Activated CD4-positive, alpha-beta T cell treated with anti-CD3 and anti-CD28 coated beads, Interleukin-2, amount 50 U/mL, for 16 hours (primary cell): ENCODE measurements at regions not wholly inside any gene's neighbourhood (a gene's known extent, or its start where the extent isn't known, plus 50 kb on each side); places are given as distances from the start of the nearest gene placed in this dataset.
"Not testable (repeated sequence)": the region's sequence is repeated elsewhere in the genome, so short reads cannot be mapped to it uniquely, and the experiment has no call there.

Experiments
- DNase-seq: peaks from one replicate; pipeline ENCODE4 v3.0.0-alpha.2; 2020

DNA sequence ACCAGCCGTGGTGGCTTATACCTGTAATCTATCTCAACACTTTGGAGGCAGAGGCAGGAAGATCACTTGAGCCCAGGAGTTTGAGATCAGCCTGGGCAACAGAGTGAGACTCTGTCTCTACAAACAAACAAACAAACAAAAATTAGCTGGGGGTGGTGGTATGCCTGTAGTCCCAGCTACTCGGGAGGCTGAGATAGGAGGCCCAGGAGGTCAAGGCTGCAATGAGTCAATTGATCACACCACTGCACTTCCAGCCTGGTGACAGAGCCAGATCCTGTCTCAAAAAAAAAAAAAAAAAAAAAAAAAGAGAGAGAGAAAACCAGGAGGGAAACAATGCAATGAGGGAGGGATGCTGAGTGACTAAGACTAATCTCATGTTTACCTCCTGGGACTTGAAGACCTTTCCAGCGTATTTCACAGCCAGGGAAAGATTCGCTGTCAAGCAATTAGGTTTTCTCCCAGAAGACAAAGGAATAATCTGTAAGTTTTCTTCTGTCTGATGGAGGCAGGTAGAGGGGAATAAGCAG is 51.1 kb upstream of the MIER3 start:
- DNase-seq: no peak

DNA sequence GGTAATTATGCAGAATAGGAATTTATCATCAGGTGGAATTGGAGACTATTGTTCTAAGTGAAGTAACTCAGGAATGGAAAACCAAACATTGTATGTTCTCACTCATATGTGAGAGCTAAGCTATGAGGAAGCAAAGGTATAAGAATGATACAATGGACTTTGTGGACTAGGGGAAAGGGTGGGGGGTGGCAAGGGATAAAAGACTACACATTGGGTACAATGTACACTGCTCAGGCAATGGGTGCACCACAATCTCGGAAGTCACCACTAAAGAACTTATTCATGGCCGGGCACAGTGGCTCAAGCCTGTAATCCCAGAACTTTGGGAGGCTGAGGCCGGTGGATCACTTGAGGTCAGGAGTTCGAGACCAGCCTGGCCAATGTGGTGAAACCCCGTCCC is 51.6 kb upstream of the MIER3 start:
- not testable (repeated sequence) for DNase-seq

DNA sequence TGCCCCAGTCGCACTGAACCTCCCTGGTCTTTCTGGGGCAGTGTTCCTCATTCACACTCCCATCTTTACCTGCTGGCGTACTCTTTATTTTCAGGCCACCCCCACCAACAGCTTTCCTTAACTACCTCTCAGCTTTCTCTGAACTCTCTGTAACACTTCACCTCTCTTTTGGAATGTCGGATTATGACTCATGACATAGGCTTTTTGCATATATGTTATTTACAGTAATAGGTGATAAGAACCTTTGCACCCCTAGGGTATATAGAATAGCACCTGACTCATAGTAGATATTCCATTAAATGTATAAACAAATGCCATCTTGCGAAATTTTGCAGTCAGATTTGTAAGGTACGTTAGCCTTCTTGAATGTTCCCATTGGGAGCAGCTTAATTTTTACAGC is 52.9 kb upstream of the MIER3 start:
- DNase-seq: no peak

DNA sequence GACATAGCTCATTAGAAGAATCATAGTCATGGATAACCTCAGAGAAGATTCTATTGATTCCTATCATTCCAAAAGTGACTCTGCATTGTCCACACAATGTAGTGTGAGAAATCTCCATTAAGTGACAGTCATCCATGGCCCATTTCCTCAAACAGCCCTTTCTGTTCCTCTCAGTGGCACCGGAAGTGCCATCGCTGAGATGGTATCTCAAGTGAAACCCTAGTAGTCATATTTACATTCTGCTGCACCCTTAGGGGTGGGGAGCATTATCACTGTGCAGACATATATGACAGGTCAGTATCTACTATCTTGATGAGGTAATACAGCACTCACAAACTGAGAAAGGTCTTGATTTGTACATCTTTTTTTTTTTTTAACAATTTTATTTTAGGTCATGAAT is 55.4 kb upstream of the MIER3 start:
- DNase-seq: peak; percentile 33

DNA sequence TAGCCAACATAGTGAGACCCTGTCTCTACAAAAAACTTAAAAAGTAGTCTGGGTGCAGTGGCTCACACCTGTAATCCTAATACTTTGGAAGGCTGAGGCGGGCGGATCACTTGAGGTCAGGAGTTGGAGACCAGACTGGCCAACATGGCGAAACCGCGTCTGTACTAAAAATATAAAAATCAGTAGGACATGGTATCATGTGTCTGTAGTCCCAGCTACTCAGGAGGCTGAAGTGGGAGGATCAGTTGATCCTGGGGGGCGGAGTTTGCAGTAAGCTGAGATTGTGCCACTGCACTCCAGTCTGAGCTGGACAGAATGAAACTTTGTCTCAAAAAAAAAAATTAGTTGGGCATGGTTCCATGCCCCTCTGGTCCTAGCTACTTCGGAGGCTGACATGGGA is 57.9 kb upstream of the MIER3 start:
- no peak for DNase-seq

DNA sequence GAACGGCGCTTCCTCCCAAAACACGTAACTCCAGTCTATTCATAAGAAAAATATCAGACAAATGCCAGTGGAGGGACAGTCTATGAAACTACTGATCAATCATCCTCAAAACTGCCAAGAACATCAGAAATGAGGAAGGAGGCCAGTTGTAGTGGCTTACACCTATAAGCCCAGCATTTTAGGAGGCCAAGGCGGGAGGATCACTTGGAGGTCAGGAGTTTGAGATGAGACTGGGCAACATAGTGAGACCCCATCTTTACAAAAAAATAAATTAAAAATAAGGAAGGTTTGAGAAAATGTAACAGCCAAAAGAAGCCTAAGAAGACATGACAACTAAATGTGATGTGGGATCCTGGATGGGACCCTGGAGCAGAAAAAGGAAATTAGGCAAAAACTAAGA is 58.9 kb upstream of the MIER3 start:
- no peak for DNase-seq

DNA sequence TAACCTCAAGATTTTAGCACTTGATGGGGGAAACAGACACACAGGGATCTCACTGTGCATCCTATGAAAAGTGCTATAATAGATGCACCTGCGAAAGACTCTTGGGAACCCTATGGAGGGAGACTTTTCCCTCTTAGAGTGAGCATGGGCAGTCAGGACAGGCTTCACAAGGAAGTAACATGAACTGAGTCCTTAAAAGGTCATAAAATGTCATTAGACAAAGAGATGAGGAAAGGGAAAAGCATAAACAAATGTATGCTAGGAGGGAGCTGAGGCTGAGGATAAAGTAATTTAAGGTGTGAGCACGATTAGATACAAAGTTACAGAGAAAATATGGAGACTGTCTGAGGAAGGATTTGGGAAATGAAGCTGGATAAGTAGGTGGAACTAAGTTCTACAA is 60.6 kb upstream of the MIER3 start:
- no peak for DNase-seq

DNA sequence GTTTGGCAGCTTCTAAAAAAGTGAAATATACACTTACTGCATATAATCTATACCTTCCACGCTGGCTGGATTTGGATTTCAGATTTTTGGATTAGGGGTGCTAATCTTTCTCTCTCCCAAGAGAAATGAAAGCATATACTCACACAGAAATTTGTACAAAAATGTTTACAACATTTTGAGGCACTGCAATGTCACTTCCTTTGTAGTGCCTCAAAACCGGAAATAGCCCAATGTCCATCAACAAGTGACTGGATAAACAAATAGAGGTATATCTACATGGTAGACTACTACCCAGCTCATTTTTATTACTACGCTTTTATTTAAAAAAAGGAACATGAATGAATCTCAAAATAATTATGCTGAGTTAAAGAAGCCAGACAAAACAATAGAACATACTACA is 74.0 kb upstream of the MIER3 start:
- no peak for DNase-seq

DNA sequence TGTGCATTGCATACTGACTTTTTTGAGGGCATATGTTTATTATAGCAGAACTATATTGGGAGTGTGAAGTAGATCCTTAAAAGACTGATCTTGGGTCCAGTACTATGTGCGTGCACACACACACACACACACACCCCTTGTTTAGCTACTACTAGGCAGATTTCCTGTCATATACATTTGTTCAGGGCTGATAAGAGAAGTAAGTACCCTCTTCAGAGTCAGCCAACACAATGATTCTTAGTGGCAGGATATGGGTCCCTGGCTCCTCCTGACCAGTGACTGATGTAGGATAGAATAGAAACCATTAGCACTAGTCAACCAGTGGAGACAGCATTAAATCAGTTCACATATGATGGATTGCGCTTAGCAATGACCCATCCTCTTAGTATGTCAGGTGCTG is 76.2 kb upstream of the MIER3 start:
- no peak for DNase-seq

DNA sequence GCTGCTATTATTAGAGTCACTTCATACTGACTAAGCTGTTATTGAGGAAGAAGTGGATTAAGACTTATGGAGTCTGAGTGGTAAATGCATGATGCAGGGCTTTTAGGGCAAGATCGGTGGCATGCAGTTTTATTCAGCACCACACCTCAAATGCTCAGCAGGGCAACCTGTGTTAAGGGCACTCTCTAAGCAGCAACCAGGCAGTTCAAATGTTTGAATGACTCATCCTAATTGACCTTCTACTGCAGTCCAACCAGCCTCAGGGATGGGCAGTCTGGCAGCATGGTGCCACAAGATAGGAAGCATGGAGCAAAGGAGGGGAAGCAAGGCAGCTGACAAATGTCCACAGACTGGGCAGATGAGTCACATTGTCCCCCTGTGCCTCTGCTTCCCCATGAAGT is 80.2 kb upstream of the MIER3 start:
- no peak for DNase-seq

DNA sequence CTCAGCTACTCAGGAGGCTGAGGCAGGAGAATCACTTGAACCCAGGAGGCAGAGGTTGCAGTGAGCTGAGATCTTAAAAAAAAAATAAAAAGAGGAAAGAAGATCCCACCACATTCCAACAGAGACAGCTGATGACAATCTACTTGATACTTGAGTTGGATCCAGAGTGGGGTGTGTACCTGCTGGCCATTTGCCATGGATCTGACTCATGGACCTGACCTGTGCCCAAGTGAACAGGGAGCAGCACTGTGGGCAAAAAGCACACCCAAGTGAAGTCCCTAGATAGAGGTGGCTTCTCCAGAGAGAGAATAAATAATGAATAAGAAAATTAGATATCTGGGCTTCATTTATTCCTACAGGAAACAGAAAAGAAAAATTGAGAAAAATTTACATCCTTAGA is 81.2 kb upstream of the MIER3 start:
- DNase-seq: no peak

DNA sequence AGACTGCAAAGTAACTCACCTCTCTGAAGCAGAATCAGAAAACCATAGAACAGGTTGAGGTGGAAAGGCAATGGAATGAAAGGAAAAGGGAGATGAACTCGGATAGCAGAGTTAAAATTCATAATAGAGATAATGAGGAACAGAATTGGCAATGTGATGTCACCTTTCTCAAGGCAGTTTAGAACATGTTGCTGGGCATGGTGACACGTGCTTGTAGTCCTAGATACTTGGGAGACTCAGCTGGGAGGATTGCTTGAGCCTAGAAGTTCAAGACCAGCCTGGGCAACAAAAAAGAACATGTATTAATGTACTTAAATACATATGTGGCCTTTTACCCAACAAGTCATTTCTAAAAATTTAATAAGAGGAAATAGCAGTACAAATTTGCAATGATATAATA is 81.6 kb upstream of the MIER3 start:
- DNase-seq: no peak

DNA sequence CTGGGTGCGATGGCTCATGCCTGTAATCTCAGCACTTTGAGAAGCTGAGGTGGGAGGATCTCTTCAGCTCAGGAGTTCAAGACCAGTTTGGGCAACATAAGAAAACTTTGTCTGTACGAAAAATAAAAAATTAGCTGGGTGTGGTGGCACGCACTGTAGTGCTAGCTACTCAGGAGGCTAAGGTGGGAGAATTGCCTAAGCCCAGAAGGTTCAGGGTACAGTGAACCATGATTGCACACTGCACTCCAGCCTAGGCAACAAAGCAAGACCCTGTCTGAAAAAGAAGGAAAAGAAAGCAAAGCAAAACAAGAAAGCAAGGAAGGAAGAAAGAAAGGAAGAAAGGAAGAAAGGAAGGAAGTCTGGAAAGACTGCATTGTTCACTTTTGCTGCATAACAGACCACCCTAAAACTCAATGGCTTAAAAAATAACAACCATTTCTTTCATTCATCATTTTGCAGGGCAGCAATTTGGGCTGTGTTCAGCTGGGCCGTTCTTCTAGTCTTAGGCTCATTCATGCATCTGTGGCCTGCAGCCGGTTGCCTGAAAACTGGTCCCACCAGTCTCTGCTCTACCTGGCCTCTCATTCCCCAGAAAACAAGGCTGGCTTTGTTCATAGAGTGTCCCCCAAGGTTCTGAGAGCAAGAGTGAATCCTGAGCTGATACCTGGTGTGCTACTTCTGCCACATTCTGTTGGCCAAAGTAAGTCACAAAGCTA is 82.4 kb upstream of the MIER3 start:
- DNase-seq: no peak

DNA sequence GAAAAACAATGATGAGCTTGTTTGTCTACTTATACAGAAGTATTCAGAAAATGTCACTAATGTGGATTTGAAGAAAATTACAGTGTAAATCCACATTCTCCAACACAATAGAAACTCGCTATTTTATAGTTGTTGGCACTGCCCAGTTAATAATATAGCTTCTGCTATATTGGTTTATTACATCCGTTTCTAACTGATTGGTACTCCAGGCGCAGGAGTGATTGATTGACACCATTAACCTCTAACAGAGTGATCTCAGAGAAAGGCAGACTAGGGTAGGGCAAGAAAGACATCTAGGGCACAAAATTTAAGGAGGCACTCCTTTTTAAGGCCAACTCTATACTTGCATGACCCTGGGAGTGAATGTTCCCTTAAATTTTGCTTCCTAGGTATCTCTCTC is 84.0 kb upstream of the MIER3 start:
- DNase-seq: no peak

DNA sequence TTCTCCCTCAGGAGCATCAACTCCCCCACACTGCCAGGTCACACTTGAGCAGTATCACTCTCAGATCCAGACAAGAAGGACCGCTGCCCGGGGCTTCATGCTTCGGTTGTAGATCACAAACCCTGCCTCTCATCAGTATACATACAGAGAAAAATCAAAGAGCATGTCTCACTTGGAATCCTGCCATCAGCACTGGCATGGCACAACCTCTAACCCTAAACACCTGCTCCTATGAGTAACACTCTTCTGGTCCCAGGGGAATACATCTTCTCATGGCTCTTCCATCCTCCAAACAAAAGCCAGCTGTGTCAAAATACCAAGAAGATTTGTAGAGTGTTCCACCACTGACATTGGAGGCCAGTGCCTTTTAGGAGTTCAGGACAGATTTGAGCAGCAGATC is 84.8 kb upstream of the MIER3 start:
- DNase-seq: no peak

DNA sequence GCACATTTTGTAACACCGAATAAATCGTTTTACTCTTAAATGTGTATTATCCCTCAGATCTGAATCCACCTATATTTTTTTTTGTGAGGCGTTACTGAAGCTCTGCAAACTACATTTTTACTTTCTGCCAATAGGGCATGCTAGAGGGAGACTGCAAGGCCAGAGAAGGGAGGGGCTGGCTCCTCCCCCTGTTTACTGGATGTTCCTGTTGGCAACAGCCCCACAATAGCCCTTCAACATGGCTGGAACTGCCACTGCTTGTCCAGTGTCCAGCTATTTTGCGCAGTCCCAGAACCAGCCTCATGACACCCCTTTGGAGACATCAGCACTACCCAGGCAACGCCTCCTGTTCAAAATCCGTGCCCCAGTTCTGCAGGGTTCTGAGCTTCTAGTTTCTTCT is 85.4 kb upstream of the MIER3 start:
- DNase-seq: no peak

DNA sequence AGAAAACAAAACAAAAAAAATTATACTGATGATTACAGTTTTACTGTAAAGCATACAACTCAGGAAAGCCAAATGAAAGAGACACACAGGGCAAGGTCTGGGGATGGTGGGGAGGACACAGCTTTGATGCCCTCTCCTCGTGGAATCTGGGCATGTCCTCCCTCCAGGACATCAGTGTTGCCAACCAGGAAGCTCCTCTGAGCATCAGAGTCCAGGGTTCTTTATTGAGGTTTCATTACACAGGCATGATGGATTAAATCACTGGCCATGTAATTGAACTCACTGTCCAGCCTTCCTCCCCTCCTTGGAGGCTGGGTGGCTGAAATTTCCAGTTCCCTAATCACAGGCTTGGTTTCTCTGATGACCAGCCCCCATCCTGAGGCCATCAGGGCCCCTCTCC is 89.6 kb upstream of the MIER3 start:
- no peak for DNase-seq

DNA sequence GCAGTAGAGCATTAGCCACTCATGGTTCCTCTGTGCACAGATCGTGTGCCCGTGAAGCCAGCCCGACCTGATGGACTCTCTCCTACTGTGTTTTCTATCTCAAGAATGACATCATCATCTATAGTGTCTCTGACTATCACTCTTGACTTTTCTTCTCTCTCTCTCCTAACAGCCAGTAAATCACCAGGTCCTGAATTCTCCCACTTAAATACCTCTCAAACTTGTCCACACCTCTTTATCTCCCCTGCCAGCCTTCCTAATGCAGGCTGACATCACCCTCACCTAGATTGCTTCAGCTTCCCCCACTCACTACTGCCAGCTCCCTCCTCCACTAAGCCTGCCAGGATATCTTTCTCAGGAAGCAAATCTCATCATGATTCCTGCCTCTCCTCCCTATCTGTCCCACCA is 90.6 kb upstream of the MIER3 start:
- DNase-seq: no peak

DNA sequence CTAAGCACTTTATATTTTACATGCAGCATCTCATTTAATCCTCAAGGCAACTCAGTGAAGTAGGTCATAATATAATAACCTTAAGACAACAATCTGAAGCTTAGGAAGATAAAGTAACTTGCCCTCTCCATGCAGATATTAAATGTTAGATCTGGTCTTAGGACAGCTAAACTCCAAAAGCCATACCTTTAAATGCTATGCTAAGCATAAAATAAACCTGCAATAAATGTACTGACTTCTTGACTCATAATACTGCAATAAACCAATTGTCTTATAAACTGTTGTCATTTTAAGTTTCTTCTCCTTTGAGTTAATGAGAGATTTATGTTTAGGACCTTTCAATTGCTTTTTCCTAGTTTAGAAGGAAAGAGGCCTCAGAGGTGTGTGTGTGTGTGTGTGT is 102.2 kb upstream of the MIER3 start:
- DNase-seq: no peak

DNA sequence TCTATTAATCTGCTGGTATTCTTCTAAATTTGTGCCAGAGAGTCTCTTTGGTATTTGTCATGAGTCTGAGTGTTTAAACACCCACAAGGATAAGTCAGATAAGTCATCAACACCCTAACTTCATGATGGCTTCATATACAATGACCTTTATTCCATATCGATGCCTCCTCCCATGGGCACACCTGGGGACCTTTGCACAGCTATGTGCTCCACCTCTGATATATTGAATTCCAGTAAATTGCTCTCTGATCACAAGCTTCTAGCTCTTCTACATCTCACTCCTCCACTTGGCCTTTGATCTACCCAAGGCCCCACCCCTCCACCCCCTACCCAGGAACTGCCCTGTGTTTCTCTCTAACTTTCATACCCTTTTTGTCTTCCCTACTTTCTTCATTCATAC is 102.7 kb upstream of the MIER3 start:
- DNase-seq: no peak

DNA sequence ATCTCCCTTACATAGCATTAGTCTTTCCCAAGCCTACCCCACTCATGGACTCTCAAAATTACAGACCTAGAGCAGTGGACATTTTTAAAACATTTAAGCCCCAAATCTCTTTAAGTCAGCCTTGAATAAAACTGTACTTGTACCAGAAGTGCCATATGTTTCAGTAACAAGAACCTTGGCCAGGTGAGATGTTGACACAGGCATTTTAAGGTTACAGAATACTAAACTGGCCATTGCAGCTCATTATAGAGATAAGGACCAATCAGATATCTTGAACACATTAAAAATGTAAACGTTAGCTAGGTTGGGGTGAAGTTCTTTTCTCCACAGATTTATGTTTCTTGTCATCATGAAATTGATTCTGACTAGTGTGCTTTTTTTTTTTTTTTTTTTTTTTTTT is 103.8 kb upstream of the MIER3 start:
- no peak for DNase-seq

DNA sequence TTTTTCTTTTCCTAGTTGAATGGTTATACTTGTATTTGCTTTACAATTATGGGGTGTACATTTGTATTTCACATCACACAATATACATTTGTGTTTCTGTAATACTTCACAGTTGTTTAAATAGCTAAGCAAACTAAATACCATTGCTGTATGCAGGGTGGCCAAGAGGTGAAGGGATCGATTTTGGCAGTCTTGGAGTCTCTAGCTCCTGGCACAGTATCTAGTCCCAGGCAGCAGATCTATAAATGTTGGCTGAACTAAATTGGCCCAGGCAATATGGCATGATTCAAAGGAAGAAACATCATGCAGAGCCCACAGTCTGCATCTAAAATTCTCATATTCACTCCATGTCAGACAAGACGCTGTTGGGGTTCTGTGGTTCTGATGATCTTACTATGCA is 110.1 kb upstream of the GPBP1 start:
- DNase-seq: no peak

DNA sequence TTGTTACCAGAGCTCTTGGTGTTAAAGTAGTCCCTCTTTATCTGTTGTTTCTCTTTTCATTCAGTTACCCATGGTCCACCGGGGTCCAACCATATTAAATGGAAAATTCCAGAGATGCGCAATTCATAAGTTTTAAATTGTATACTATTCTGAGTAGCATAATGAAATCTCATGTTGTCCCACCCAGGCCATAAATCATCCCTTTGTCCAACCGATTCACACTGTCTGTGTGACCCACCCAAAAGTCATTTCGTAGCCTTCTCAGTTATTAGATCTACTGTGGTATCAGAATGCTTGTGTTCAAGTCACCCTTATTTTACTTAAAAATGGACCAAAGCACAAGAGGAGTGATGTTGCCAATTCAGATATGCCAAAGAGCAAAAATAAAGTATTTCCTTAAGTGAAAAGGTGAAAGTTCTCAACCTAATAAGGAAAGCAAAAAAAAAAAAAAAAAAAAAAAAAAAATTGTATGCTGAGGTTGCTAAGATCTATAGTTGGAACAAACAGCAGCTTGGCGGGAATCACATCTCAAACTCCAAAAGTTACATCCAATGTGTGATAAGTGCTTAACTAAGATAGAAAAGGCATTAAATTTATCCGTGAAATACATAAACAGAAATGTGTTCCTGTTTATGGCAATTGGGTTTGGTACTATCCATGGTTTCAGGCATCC is 106.8 kb upstream of the GPBP1 start:
- no peak for DNase-seq

DNA sequence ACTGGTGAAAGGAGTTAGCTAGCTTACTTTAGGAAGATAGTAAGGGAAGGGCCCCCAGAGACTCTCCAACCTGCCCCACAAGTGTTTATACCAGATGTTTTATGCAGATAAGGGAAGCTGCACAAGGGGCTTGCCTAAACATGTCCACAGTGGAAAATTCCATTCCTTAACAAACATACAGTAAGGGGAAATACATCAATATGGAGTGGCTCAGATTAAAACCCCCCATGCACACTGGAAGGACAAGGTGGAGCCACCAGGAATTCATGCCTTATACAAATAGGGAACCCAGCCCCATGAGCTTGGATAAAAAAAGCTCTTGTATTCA is 106.3 kb upstream of the GPBP1 start:
- no peak for DNase-seq
